Natural killer cell (primary cell): ENCODE measurements at regions not wholly inside any gene's neighbourhood (a gene's known extent, or its start where the extent isn't known, plus 50 kb on each side); places are given as distances from the start of the nearest gene placed in this dataset.

Experiments
- ATAC-seq, 3 donors: fragments of 150-1000 bp in 2 of 3; fragments of 200-7000 bp in 1 of 3; cut with Tn5 transposase; 1 replicate in 1 of 3; 2 replicates in 2 of 3; pipeline ENCODE4 v1.10.0; 2021; ENCODE audit warnings: mild to moderate bottlenecking in 2 of 3, moderate library complexity in 2 of 3
- DNase-seq, 2 donors: peaks; one replicate each; pipeline versions ENCODE4 v3.0.0 to v3.0.0-alpha.2; 2013 to 2021; ENCODE audit warnings: mixed read lengths in 1 of 2
- H3K27ac ChIP-seq: one replicate; pipeline ENCODE4 v1.5.1; 2013; ENCODE audit warnings: mild to moderate bottlenecking, low read length
- H3K27me3 ChIP-seq: one replicate; pipeline ENCODE4 v1.6.1; 2013; ENCODE audit warnings: low read length; ENCODE audit not compliant: control insufficient read depth, insufficient read depth
- H3K36me3 ChIP-seq: one replicate; pipeline ENCODE4 v1.6.1; 2013; ENCODE audit warnings: low read length; ENCODE audit not compliant: control insufficient read depth, insufficient read depth
- H3K4me1 ChIP-seq: one replicate; pipeline ENCODE4 v1.6.1; 2013; ENCODE audit warnings: low read length; ENCODE audit not compliant: control insufficient read depth, insufficient read depth
- H3K4me3 ChIP-seq: one replicate; pipeline ENCODE4 v1.5.1; 2013; ENCODE audit warnings: low read length
- H3K9me3 ChIP-seq: one replicate; pipeline ENCODE4 v1.6.1; 2013; ENCODE audit warnings: low read length; ENCODE audit not compliant: control insufficient read depth, insufficient read depth
- H3K27ac Mint-ChIP-seq, 2 donors: one replicate each; pipeline ENCODE4 v1.8.0; 2022; ENCODE audit warnings: mild to moderate bottlenecking in 2 of 2, mixed read lengths in 2 of 2, moderate library complexity in 1 of 2
- H3K27me3 Mint-ChIP-seq, 2 donors: one replicate each; pipeline ENCODE4 v1.8.0; 2022; ENCODE audit warnings: low read depth in 2 of 2, mixed read lengths in 2 of 2
- H3K36me3 Mint-ChIP-seq: one replicate; pipeline ENCODE4 v1.8.0; 2022; ENCODE audit warnings: mixed read lengths
- H3K4me1 Mint-ChIP-seq, 2 donors: one replicate each; pipeline ENCODE4 v1.8.0; 2022; ENCODE audit warnings: mixed read lengths in 2 of 2
- H3K4me3 Mint-ChIP-seq: one replicate; pipeline ENCODE4 v1.8.0; 2022; ENCODE audit warnings: mild to moderate bottlenecking, moderate library complexity, mixed read lengths
- H3K9me3 Mint-ChIP-seq, 2 donors: one replicate each; pipeline ENCODE4 v1.8.0; 2022; ENCODE audit warnings: mixed read lengths in 2 of 2
- WGBS: methylation state at CpG from one replicate; pipeline ENCODE4 v1.1.7; 2013; ENCODE audit warnings: missing lambda C conversion rate; ENCODE audit not compliant: insufficient coverage; 5-methylcytosine and 5-hydroxymethylcytosine counted together
- intact Hi-C: fragments of 100-400 bp; cut with micrococcal nuclease; formaldehyde crosslinking; loops from one replicate; pipeline ENCODE4 v1.14.2; 2022
- TF ChIP-seq, protein P1 (sequence below): fragments of 200-600 bp; IDR thresholded peaks from one replicate; pipeline ENCODE4 v1.8.0; 2022; ENCODE audit warnings: antibody characterized with exemption

DNA sequence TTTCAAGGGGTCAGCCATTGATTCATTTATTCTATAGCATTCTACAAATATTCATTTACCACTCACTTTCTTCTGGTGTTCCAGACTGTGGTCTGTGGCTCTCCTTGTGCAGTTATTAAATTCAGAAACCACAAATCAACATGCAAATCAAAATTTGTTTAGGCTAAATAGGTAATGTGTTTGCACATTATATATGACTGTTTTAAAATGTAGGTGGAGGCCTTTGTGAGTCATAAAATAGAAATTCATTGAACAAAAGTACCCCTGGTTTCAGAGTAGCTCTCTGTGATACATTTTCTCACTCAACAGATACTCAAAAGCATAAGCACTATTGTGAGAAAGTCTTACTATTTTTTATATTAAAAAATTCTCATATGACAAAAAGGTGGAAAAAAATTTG, 385.5 kb upstream of the TSHZ2 start:
- no peaks in the 10 kb centered on the region for H3K27me3 ChIP-seq
- TF ChIP-seq, protein P1, sequence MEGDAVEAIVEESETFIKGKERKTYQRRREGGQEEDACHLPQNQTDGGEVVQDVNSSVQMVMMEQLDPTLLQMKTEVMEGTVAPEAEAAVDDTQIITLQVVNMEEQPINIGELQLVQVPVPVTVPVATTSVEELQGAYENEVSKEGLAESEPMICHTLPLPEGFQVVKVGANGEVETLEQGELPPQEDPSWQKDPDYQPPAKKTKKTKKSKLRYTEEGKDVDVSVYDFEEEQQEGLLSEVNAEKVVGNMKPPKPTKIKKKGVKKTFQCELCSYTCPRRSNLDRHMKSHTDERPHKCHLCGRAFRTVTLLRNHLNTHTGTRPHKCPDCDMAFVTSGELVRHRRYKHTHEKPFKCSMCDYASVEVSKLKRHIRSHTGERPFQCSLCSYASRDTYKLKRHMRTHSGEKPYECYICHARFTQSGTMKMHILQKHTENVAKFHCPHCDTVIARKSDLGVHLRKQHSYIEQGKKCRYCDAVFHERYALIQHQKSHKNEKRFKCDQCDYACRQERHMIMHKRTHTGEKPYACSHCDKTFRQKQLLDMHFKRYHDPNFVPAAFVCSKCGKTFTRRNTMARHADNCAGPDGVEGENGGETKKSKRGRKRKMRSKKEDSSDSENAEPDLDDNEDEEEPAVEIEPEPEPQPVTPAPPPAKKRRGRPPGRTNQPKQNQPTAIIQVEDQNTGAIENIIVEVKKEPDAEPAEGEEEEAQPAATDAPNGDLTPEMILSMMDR, result no peak
- H3K36me3 ChIP-seq, result no peaks in the 10 kb centered on the region
- no peak overlapping the region for H3K4me3 ChIP-seq
- ATAC-seq (no peak), DNase-seq (no peak)
- H3K9me3 ChIP-seq, result no peaks in the 10 kb centered on the region
- H3K27ac Mint-ChIP-seq, result no peak overlapping the region
- no peaks in the 10 kb centered on the region for H3K36me3 Mint-ChIP-seq
- no peaks in the 10 kb centered on the region for H3K9me3 Mint-ChIP-seq
- H3K4me1 ChIP-seq, result no peaks in the 10 kb centered on the region
- H3K4me1 Mint-ChIP-seq, result no peaks in the 10 kb centered on the region
- intact Hi-C loops, result no loop called here
- H3K27ac ChIP-seq, result no peak overlapping the region
- H3K27me3 Mint-ChIP-seq, result peaks cover 6 to 7% of the 10 kb centered on the region in 2 donors
- no peak overlapping the region for H3K4me3 Mint-ChIP-seq

DNA sequence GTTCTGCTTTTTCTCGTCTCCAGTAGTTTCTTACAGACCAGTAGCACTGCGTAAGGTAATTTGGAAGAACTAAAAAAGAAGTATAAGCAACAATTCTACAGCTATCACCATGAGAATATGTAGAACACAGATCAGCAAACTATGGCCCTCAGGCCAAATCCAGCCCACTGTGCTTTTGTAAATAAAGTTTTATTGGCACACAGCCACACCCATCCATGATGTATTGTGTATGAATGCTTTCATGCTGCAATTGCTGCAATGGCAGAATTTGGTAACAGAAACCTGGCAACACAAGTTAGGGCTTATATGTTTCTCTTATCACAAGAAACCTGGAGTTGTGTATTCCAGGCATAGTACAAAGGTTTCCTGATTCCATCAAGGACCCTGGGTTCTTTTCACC, 386.8 kb upstream of the TSHZ2 start:
- Mint-ChIP-seq H3K4me1 (no peaks in the 10 kb centered on the region), H3K4me3 (no peak overlapping the region), H3K36me3 (no peaks in the 10 kb centered on the region), H3K27ac (no peak overlapping the region), H3K27me3 (peaks cover 6 to 11% of the 10 kb centered on the region in 2 donors), H3K9me3 (no peaks in the 10 kb centered on the region)
- Histone ChIP-seq H3K4me3 (no peak overlapping the region), H3K27me3 (no peaks in the 10 kb centered on the region), H3K4me1 (no peaks in the 10 kb centered on the region), H3K27ac (no peak overlapping the region), H3K9me3 (no peaks in the 10 kb centered on the region), H3K36me3 (no peaks in the 10 kb centered on the region)
- intact Hi-C loops, result no loop called here
- 100% methylated on average over 2 of the region's 2 CpGs for WGBS
- TF ChIP-seq, protein P1, result no peak
- DNase-seq (no peak), ATAC-seq (no peak)

DNA sequence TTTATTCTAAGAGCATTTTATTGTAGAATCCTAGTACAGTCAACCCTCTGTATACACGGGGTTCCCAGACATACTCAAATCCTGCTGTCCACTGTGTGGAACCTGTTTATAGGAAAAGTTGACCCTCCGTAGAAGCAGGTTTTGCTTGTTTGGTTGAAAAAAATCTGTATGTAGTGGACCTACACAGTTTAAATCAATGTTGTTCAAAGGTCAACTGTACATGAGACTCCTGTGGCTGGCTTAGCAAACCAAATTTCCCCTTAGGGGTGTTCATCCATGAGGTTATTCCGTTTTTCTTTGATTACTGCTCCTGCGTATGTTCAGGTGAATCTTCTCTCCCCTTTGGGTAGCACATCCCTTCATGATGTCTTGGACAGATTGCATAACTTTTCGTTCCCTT, 387.0 kb upstream of the ZFP64 start:
- no peak overlapping the region for H3K4me3 Mint-ChIP-seq

DNA sequence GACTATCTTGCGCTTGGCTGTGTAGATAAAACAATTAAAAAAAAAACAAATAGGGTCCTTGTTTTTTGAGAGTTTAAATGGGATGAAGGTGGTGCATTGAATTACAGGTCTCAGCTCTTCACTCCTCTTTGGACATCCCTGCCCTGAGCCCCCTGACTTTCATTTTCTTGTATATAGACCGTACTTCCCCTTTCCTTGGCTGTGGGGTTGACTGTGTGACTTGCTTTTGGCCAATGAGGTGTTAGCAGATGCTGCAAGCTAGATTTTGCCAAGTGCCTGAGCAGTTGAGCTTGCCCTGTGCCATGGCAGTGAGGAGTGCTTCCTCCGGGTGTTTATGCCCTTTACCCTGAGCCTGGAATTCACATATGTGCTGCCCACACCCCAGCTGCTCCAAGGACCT, 386.1 kb upstream of the ZFP64 start:
- H3K4me1 Mint-ChIP-seq, result no peaks in the 10 kb centered on the region

More for the DNA sequence above, 387.0 kb upstream of the ZFP64 start:
- Mint-ChIP-seq H3K4me1 (no peaks in the 10 kb centered on the region), H3K27me3 (peaks cover 0 to 14% of the 10 kb centered on the region in 2 donors), H3K9me3 (peaks cover 0 to 2% of the 10 kb centered on the region in 2 donors), H3K27ac (no peak overlapping the region), H3K36me3 (no peaks in the 10 kb centered on the region)
- TF ChIP-seq, protein P1, result no peak
- no peaks in the 10 kb centered on the region for H3K36me3 ChIP-seq
- H3K4me1 ChIP-seq, result no peaks in the 10 kb centered on the region
- H3K4me3 ChIP-seq, result no peak overlapping the region
- ATAC-seq, result no peak
- intact Hi-C loops, result no loop called here
- H3K27ac ChIP-seq, result no peak overlapping the region
- WGBS, result 84% methylated on average over 5 of the region's 5 CpGs
- H3K9me3 ChIP-seq, result no peaks in the 10 kb centered on the region
- no peak for DNase-seq
- H3K27me3 ChIP-seq, result no peaks in the 10 kb centered on the region

More for the DNA sequence above, 386.1 kb upstream of the ZFP64 start:
- peaks cover 0 to 2% of the 10 kb centered on the region in 2 donors for H3K9me3 Mint-ChIP-seq
- TF ChIP-seq, protein P1, result no peak
- H3K4me1 ChIP-seq, result no peaks in the 10 kb centered on the region
- DNase-seq (no peak), ATAC-seq (no peak)
- no peaks in the 10 kb centered on the region for H3K27me3 ChIP-seq
- H3K27ac Mint-ChIP-seq, result no peak overlapping the region
- no peaks in the 10 kb centered on the region for H3K36me3 Mint-ChIP-seq
- H3K27me3 Mint-ChIP-seq, result peaks cover 0 to 14% of the 10 kb centered on the region in 2 donors
- no peaks in the 10 kb centered on the region for H3K36me3 ChIP-seq
- H3K27ac ChIP-seq, result no peak overlapping the region
- WGBS, result 70% methylated on average over 3 of the region's 3 CpGs
- intact Hi-C loops, result no loop called here
- no peaks in the 10 kb centered on the region for H3K9me3 ChIP-seq
- no peak overlapping the region for H3K4me3 Mint-ChIP-seq
- no peak overlapping the region for H3K4me3 ChIP-seq
